ENCODE measurements at regions not wholly inside any gene's neighbourhood (a gene's known extent, or its start where the extent isn't known, plus 50 kb on each side); places are given as distances from the start of the nearest gene placed in this dataset.

- Histone ChIP-seq H3K27me3 (ENCODE audit: control insufficient read depth in 4 of 4, insufficient read depth in 4 of 4, low read length in 3 of 4) (no peaks in the 10 kb centered on the region), H3K9me3 (ENCODE audit: control insufficient read depth in 4 of 4, low read length in 3 of 4) (no peaks in the 10 kb centered on the region), H3K4me3 (ENCODE audit: low read depth in 1 of 3, low read length in 3 of 3) (no peak overlapping the region), H3K36me3 (ENCODE audit: control insufficient read depth in 4 of 4, insufficient read depth in 3 of 4, low read depth in 1 of 4, low read length in 3 of 4) (no peaks in the 10 kb centered on the region), H3K9ac (ENCODE audit: low read depth in 1 of 2, low read length in 2 of 2) (no peak overlapping the region), H3K4me1 (ENCODE audit: control insufficient read depth in 4 of 4, insufficient read depth in 4 of 4, low read length in 3 of 4) (no peaks in the 10 kb centered on the region), H3K27ac (ENCODE audit: low read depth in 1 of 2, low read length in 2 of 2) (no peak overlapping the region)
- TF ChIP-seq, protein P1, sequence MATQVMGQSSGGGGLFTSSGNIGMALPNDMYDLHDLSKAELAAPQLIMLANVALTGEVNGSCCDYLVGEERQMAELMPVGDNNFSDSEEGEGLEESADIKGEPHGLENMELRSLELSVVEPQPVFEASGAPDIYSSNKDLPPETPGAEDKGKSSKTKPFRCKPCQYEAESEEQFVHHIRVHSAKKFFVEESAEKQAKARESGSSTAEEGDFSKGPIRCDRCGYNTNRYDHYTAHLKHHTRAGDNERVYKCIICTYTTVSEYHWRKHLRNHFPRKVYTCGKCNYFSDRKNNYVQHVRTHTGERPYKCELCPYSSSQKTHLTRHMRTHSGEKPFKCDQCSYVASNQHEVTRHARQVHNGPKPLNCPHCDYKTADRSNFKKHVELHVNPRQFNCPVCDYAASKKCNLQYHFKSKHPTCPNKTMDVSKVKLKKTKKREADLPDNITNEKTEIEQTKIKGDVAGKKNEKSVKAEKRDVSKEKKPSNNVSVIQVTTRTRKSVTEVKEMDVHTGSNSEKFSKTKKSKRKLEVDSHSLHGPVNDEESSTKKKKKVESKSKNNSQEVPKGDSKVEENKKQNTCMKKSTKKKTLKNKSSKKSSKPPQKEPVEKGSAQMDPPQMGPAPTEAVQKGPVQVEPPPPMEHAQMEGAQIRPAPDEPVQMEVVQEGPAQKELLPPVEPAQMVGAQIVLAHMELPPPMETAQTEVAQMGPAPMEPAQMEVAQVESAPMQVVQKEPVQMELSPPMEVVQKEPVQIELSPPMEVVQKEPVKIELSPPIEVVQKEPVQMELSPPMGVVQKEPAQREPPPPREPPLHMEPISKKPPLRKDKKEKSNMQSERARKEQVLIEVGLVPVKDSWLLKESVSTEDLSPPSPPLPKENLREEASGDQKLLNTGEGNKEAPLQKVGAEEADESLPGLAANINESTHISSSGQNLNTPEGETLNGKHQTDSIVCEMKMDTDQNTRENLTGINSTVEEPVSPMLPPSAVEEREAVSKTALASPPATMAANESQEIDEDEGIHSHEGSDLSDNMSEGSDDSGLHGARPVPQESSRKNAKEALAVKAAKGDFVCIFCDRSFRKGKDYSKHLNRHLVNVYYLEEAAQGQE (IDR thresholded peaks at IDR 0.05) = no peak
- TF ChIP-seq YY1 (IDR thresholded peaks at IDR 0.05) (no peak), HNF4G (IDR thresholded peaks at IDR 0.05) (no peak), HNF4A (conservative IDR thresholded peaks at IDR 0.05) (no peak), TAF1 (conservative IDR thresholded peaks at IDR 0.05) (no peak)
- WGBS = 74% methylated on average over 13 of the region's 13 CpGs
- no peak for DNase-seq (ENCODE audit: low spot score)
These were observed 167.5 kb upstream of the TSHZ2 start for GRCh38 chr20:52804497-52805295.

DNA sequence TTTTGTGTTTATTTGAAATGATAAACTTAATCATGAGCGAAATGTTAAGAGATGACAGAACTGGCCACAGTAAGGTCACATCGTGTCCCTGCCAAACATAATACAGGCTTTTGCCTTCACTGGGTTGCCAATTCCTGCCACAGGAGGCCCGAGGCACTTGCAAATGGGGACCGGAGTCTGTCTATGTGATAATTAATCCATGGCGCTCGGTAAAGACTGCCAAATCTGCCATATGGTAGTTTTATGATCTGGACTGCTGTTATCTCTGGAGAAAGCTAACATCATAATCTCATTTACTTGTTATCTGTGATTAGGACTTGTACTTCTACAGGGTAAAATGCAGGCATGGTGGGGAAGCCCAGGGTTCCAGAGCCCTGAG lies 170.5 kb upstream of the TSHZ2 start:
- Histone ChIP-seq H3K27me3 (ENCODE audit: control insufficient read depth in 4 of 4, insufficient read depth in 4 of 4, low read length in 3 of 4) (peaks cover 0 to 3% (median 0%) of the 10 kb centered on the region in 4 donors), H3K4me1 (ENCODE audit: control insufficient read depth in 4 of 4, insufficient read depth in 4 of 4, low read length in 3 of 4) (no peaks in the 10 kb centered on the region), H3K36me3 (ENCODE audit: control insufficient read depth in 4 of 4, insufficient read depth in 3 of 4, low read depth in 1 of 4, low read length in 3 of 4) (no peaks in the 10 kb centered on the region), H3K9me3 (ENCODE audit: control insufficient read depth in 4 of 4, low read length in 3 of 4) (no peaks in the 10 kb centered on the region), H3K9ac (ENCODE audit: low read depth in 1 of 2, low read length in 2 of 2) (no peak overlapping the region), H3K4me3 (ENCODE audit: low read depth in 1 of 3, low read length in 3 of 3) (no peak overlapping the region), H3K27ac (ENCODE audit: low read depth in 1 of 2, low read length in 2 of 2) (no peak overlapping the region)
- WGBS = 75% methylated on average over 6 of the region's 6 CpGs
- no peak for TF ChIP-seq EGR1 (IDR thresholded peaks at IDR 0.05; ENCODE audit: low read depth in 2 of 2)
- TF ChIP-seq HNF4G (IDR thresholded peaks at IDR 0.05) = no peak
- TF ChIP-seq NR2F2 (IDR thresholded peaks at IDR 0.05) = no peak
- TF ChIP-seq SP1 (IDR thresholded peaks at IDR 0.05) = no peak
- no peak for TF ChIP-seq ZBTB33 (IDR thresholded peaks at IDR 0.05)
- DNase-seq (ENCODE audit: low spot score) = no peak

GRCh38 chr20:52800734-52801627 lies 171.2 kb upstream of the TSHZ2 start:
- TF ChIP-seq RAD21 (IDR thresholded peaks at IDR 0.05) = no peak
- TF ChIP-seq ATF3 (IDR thresholded peaks at IDR 0.05) = no peak
- no peak for TF ChIP-seq TAF1 (conservative IDR thresholded peaks at IDR 0.05)
- no peak for TF ChIP-seq RXRA (IDR thresholded peaks at IDR 0.05)
- WGBS = 57% methylated on average over 6 of the region's 6 CpGs

More at GRCh38 chr20:52800734-52801627, 171.2 kb upstream of the TSHZ2 start:
- DNase-seq (ENCODE audit: low spot score) = no peak
- Histone ChIP-seq H3K36me3 (ENCODE audit: control insufficient read depth in 4 of 4, insufficient read depth in 3 of 4, low read depth in 1 of 4, low read length in 3 of 4) (no peaks in the 10 kb centered on the region), H3K4me3 (ENCODE audit: low read depth in 1 of 3, low read length in 3 of 3) (no peak overlapping the region), H3K9me3 (ENCODE audit: control insufficient read depth in 4 of 4, low read length in 3 of 4) (no peaks in the 10 kb centered on the region), H3K27me3 (ENCODE audit: control insufficient read depth in 4 of 4, insufficient read depth in 4 of 4, low read length in 3 of 4) (peaks cover 0 to 3% (median 0%) of the 10 kb centered on the region in 4 donors), H3K27ac (ENCODE audit: low read depth in 1 of 2, low read length in 2 of 2) (no peak overlapping the region), H3K9ac (ENCODE audit: low read depth in 1 of 2, low read length in 2 of 2) (no peak overlapping the region), H3K4me1 (ENCODE audit: control insufficient read depth in 4 of 4, insufficient read depth in 4 of 4, low read length in 3 of 4) (no peaks in the 10 kb centered on the region)
